HPDE6-E6E7 (cell line): ENCODE measurements at regions not wholly inside any gene's neighbourhood (a gene's known extent, or its start where the extent isn't known, plus 50 kb on each side); places are given as distances from the start of the nearest gene placed in this dataset.

Source experiments
- DNase-seq: peaks from one replicate; pipeline ENCODE4 v3.0.0; 2011; ENCODE audit warnings: missing footprints; ENCODE audit errors: extremely low spot score

DNA sequence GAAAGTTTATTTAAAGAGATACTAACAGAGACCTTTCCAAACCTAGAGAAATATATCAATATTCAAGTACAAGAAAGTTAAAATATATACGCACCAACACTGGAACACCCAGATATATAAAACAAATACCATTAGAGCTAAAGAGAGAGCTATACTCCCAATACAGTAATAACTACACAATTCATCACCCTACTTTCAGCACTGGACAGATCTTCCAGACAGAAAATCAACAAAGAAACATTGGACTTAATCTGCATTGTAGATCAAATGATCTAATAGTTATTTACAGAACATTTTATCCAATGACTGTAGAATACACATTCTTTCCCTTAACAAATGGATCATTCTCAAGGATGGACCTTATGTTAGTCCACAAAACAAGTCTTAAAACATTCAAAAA lies 311.9 kb downstream of the METTL15 start:
- no peak for DNase-seq

DNA sequence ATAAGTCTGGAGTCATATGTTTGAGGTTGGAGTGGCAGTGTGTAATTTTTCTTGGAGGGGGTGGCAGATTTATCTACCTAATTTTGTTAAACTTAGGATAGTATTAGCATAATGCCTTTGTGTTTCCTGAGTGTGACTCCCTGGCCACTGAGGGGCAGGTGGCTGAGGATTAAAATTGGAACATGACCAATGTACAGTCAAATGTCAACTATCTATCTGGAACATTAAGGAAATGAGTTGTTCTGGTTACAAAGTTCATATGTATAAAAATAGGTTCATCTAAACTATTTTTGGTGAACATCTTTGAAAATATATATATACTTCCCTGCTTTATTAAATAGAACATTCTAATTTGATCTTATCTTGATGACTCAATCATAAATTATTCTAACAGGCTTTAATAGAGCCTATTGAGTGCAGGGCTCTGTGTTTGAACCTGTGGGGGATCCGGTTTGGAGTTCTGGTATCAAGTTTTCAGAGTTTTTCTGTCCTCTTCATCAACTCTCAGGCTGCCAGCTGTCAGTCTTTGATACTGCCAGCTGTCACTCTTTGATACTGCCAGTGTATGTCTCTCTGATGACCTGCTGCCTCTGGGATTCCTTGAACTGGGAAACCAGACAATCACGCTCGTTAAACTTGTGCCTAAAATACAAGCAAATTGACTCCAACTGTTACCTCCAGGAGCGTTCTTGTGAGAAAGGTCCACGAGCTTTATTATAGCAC lies 309.6 kb downstream of the METTL15 start:
- no peak for DNase-seq

DNA sequence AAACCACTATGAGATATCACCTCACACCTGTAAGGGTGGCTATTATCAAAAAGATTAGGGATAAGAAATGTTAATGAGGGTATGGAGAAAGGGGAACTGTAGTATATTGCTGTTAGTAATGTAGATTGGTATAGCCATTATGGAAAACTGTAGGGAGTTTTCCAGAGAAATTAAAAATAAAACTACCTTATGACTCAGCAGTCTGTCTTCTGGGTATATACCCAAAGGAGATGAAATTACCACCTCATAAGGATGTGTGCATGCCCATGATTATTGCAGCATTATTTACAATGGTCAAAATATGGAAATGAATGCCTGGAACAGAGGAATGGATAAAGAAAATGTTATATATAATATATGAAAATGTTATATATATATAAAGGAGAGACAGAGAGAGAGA lies 303.8 kb downstream of the METTL15 start:
- no peak for DNase-seq

DNA sequence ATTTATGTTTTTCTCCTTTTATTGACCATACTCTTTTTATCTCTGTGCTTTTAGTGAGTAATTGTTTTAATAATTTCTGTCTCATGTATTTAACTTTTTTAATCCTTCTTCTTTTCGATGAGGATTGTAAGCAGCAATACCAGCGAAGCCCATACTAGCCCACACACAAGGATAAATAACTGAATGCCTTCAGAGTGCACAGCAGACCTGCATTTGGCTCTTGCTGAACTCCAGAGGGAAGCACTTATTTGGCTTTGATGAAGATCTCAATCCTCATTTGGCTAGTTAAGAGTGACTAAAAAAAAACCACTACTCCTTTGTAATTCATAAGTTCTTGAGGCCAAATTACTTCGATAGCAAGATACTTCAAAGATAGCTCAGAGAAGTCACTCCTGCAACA lies 293.3 kb downstream of the METTL15 start:
- no peak for DNase-seq

DNA sequence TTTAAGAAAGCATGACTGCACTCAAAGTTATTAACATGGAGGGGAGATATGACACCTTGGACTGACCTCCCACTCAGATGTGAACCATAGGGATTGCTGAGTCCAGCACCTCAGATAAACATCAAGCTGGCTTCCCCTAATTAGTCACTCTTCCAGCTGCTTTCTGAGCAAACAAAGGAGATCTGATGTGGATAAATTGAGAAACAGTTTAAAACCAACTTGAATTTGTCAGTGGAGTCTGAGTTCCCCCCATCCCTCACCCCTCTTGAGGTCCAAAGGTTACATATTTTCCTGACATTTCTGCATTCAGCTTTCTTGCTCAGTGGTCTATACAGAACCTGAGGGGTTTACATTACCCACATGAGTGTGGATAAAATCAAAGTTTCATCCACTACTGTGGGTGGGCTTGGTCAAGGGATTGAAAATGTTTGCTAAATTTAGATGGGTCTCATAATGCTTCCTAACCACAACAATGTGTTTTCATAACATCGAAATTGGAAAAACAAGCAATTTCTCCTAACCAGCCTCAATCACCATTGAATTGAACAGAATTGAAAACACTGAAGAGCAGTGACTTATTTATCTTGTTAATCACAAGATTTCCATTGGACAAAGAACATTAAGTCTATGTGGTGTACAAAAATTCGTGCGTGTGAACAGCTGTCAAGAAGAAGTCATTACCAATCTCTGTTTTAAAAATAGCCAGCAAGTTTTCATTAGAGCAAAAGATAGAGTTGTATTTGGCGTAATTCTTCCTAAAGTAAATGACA lies 292.3 kb downstream of the METTL15 start:
- no peak for DNase-seq

DNA sequence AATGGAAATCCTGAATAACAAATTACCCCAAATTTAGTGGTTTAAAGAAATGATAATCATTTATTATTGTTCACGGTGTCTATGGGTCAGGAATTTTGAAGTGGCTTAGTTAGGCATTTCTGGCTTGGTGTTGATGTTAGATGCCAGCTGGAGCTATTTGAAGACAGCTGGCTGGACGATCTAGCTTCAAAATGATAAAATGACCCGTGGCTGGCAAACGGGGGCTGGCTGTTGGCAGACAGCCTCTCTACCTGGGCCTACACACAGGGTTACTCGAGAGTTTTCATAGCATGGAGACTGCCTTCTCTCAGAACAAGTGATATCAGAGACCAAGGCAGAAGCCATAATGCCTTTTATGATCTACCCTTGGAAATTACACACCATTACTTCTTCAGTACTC lies 285.2 kb downstream of the METTL15 start:
- no peak for DNase-seq

DNA sequence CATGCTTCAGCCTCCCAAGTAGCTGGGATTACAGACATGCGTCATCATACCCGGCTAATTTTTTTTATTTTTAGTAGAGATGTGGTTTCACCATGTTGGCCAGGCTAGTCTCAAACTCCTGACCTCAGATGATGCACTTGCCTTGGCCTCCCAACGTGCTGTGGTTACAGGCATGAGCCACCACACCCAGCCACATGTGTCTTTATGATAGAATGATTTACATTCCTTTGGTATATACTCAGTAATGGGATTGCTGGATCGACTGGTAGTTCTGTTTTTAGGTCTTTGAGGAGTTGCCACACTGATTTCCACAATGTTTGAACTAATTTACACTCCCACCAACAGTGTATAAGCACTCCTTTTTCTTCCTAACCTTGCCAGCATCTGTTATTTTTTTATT lies 276.2 kb downstream of the METTL15 start:
- no peak for DNase-seq

DNA sequence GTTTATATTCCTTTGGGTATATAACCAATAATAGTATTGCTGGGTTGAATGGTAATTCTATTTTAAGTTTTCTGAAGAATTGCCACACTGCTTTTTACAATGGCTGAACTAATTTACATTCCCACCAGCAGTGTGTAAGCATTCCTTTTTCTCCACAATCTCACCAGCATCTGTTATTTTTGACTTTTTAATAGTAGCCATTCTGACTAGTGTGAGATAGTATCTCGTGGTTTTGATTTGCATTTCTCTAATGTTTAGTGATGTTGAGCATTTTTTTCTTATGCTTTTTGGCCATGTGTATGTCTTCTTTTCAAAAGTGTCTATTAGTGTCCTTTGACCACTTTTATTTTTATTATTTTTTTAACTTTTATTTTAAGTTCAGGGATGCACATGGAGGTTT lies 275.3 kb downstream of the METTL15 start:
- DNase-seq = no peak
